Lower lobe of right lung (tissue), 2 donors: ENCODE measurements at regions not wholly inside any gene's neighbourhood (a gene's known extent, or its start where the extent isn't known, plus 50 kb on each side); places are given as distances from the start of the nearest gene placed in this dataset.

Source experiments
- ATAC-seq, 2 donors: fragments of 200-7000 bp; cut with Tn5 transposase; one replicate each; pipeline ENCODE4 v1.9.1; 2020 to 2022; ENCODE audit warnings: mild to moderate bottlenecking in 2 of 2, moderate library complexity in 2 of 2
- DNase-seq: peaks from one replicate; pipeline ENCODE4 v3.0.0-alpha.2; 2020
- H3K27ac ChIP-seq: fragments of 200-600 bp; one replicate; pipeline ENCODE4 v1.8.0; 2022
- H3K27me3 ChIP-seq: fragments of 200-600 bp; one replicate; pipeline ENCODE4 v1.8.0; 2022; ENCODE audit warnings: low read depth
- H3K36me3 ChIP-seq: fragments of 200-600 bp; one replicate; pipeline ENCODE4 v1.8.0; 2022; ENCODE audit warnings: mild to moderate bottlenecking
- H3K4me1 ChIP-seq: fragments of 200-600 bp; one replicate; pipeline ENCODE4 v1.8.0; 2022
- H3K4me3 ChIP-seq: fragments of 200-600 bp; one replicate; pipeline ENCODE4 v1.8.0; 2022; ENCODE audit warnings: mild to moderate bottlenecking
- H3K9me3 ChIP-seq: fragments of 200-600 bp; one replicate; pipeline ENCODE4 v1.8.0; 2022
- intact Hi-C: fragments of 100-400 bp; cut with DNase I; formaldehyde crosslinking; loops from one replicate; pipeline ENCODE4 v1.11.0; 2022
- TF ChIP-seq, protein P1 (sequence below): fragments of 200-600 bp; IDR thresholded peaks from one replicate; pipeline ENCODE4 v1.8.0; 2022; ENCODE audit warnings: antibody characterized with exemption, mild to moderate bottlenecking
- donor health status: DM: no; HTN: yes; CAD: no; lungs with severe emphysema.

DNA sequence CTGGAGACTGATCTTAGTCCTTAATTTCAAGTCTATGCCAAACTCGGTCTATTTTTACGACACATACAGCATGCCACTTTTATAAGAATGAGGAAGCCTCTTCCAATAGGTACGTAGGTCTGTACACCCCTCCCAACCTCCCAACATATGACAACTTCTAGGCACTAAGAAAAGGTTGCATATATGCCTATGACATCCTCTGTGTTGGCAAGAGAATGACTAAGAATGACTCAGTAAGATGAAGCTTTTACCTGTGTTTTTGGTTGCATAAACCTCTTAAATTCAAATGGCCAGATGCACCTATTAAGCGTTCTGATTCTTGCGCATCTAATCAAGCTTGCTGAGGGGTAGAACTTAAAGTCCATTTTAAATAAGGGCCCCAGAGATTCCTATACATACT, 586.4 kb upstream of the ZEB2 start:
- Histone ChIP-seq H3K36me3 (no peaks in the 10 kb centered on the region), H3K9me3 (no peaks in the 10 kb centered on the region), H3K4me3 (no peak overlapping the region), H3K27me3 (no peaks in the 10 kb centered on the region), H3K4me1 (no peaks in the 10 kb centered on the region), H3K27ac (no peak overlapping the region)
- no peak for DNase-seq
- intact Hi-C loops = no loop called here
- TF ChIP-seq, protein P1, sequence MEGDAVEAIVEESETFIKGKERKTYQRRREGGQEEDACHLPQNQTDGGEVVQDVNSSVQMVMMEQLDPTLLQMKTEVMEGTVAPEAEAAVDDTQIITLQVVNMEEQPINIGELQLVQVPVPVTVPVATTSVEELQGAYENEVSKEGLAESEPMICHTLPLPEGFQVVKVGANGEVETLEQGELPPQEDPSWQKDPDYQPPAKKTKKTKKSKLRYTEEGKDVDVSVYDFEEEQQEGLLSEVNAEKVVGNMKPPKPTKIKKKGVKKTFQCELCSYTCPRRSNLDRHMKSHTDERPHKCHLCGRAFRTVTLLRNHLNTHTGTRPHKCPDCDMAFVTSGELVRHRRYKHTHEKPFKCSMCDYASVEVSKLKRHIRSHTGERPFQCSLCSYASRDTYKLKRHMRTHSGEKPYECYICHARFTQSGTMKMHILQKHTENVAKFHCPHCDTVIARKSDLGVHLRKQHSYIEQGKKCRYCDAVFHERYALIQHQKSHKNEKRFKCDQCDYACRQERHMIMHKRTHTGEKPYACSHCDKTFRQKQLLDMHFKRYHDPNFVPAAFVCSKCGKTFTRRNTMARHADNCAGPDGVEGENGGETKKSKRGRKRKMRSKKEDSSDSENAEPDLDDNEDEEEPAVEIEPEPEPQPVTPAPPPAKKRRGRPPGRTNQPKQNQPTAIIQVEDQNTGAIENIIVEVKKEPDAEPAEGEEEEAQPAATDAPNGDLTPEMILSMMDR = no peak
- ATAC-seq = no peak

DNA sequence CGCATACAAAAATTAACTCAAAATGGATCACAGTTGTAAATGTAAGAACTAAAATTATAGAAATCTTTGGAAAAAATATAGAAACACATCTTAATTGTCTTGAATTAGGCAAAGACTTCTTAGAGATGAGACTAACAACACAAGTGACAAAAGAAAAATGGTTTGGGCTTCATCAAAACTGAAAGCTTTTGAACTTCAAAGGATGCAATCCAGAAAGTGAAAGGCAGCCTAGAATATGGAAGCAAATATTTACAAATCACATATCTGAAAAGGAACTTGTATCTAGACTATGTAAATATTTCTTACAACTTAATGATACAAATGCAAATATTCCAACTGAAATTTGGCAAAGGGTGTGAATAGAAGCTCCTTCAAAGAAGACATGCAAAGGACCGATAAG, 582.8 kb upstream of the ZEB2 start:
- intact Hi-C loops = no loop called here
- no peaks in the 10 kb centered on the region for H3K4me1 ChIP-seq
- H3K27me3 ChIP-seq = no peaks in the 10 kb centered on the region
- TF ChIP-seq, protein P1 = no peak
- ATAC-seq = no peak
- H3K9me3 ChIP-seq = no peaks in the 10 kb centered on the region
- H3K4me3 ChIP-seq = no peak overlapping the region
- no peak overlapping the region for H3K27ac ChIP-seq
- no peaks in the 10 kb centered on the region for H3K36me3 ChIP-seq
- no peak for DNase-seq

DNA sequence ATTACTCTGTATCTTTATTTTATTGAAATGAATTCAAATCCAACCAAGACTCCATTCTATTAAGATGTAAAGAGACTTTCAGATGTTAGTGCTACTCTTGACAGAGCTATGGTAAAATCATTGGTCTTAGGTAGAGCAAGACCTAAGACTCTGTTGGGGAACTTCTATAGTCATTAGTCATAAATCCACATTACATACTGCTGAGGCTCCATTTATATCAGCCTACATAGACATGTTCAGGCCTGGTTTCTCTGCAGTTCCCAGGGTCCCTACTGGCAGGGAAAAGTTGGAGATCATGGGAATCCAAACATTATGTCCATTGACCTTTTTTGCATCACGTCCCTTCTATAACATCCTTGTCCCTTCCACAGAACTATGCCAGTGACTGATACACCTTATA, 580.4 kb upstream of the ZEB2 start:
- TF ChIP-seq, protein P1 = no peak
- Histone ChIP-seq H3K4me3 (no peak overlapping the region), H3K27ac (no peak overlapping the region), H3K36me3 (no peaks in the 10 kb centered on the region), H3K9me3 (no peaks in the 10 kb centered on the region), H3K4me1 (no peaks in the 10 kb centered on the region), H3K27me3 (no peaks in the 10 kb centered on the region)
- intact Hi-C loops = no loop called here
- ATAC-seq = no peak
- DNase-seq = no peak

DNA sequence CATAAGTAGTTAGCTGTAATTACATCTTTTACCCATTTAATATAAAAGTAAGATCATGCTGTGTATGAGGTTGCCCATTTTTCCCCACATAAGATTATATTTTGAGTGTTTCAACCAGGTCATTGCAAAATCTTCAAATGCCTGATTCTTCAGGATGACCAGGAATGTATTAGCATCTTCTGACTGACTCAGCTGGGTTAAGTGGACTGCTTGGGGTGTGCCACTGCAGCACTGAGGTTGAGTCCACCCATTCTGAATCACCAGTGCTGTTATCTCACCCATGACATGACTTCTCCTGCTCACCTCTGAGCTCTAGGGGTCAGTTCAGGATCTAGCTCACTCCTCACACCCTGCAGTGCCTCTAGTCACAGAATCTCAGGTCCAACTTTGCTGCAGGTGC, 576.7 kb upstream of the ZEB2 start:
- Histone ChIP-seq H3K4me3 (no peak overlapping the region), H3K27ac (no peak overlapping the region), H3K27me3 (no peaks in the 10 kb centered on the region), H3K9me3 (no peaks in the 10 kb centered on the region), H3K36me3 (no peaks in the 10 kb centered on the region), H3K4me1 (no peaks in the 10 kb centered on the region)
- TF ChIP-seq, protein P1 = no peak
- intact Hi-C loops = no loop called here
- no peak for DNase-seq
- no peak for ATAC-seq

- H3K27me3 ChIP-seq = no peaks in the 10 kb centered on the region
- intact Hi-C loops = no loop called here
- H3K36me3 ChIP-seq = no peaks in the 10 kb centered on the region
- H3K27ac ChIP-seq = no peak overlapping the region
- TF ChIP-seq, protein P1 = no peak
- DNase-seq (no peak), ATAC-seq (no peak)
- no peaks in the 10 kb centered on the region for H3K9me3 ChIP-seq
- H3K4me1 ChIP-seq = no peaks in the 10 kb centered on the region
- H3K4me3 ChIP-seq = no peak overlapping the region
Measured at GRCh38 chr2:145095641-145096435, 575.9 kb upstream of the ZEB2 start.
